Hepatocyte (in vitro differentiated cells): ENCODE measurements at regions not wholly inside any gene's neighbourhood (a gene's known extent, or its start where the extent isn't known, plus 50 kb on each side); places are given as distances from the start of the nearest gene placed in this dataset.

Experiments used
- EZH2 ChIP-seq: fragments of 200-600 bp; sonication (generic); IDR thresholded peaks from 2 replicates; pipeline ENCODE4 v1.6.1; 2016; ENCODE audit warnings: antibody characterized with exemption, mild to moderate bottlenecking, borderline replicate concordance
- EZH2phosphoT487 ChIP-seq: fragments of 200-600 bp; sonication (generic); IDR thresholded peaks from one replicate; pipeline ENCODE4 v1.6.1; 2018; ENCODE audit warnings: antibody characterized with exemption, mild to moderate bottlenecking, low read depth, moderate library complexity; ENCODE audit not compliant: unreplicated experiment, severe bottlenecking
- TF ChIP-seq, protein P1 (sequence below): fragments of 200-600 bp; sonication (generic); IDR thresholded peaks from 2 replicates; pipeline ENCODE4 v1.5.1; 2016; ENCODE audit warnings: antibody characterized with exemption, mild to moderate bottlenecking; ENCODE audit not compliant: poor library complexity

DNA sequence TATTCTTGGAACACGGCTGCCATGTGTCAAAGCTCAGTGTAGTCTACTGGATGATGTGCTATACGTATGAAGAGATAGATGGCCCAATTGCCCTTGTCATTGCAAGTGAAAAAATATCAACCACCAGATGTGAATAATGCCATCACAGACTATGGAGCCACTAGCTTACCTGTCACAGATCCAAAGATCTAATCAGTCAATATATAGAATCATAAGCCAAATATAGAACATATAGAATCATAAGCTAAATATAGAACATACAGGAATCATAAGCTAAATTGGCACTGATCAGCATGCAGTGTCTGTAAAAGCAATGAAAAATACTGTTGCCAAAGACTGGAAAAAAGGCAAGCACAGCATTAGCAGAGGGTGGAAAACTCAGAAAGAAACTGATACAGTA, 1656.9 kb upstream of the RAG2 start:
- TF ChIP-seq, protein P1, sequence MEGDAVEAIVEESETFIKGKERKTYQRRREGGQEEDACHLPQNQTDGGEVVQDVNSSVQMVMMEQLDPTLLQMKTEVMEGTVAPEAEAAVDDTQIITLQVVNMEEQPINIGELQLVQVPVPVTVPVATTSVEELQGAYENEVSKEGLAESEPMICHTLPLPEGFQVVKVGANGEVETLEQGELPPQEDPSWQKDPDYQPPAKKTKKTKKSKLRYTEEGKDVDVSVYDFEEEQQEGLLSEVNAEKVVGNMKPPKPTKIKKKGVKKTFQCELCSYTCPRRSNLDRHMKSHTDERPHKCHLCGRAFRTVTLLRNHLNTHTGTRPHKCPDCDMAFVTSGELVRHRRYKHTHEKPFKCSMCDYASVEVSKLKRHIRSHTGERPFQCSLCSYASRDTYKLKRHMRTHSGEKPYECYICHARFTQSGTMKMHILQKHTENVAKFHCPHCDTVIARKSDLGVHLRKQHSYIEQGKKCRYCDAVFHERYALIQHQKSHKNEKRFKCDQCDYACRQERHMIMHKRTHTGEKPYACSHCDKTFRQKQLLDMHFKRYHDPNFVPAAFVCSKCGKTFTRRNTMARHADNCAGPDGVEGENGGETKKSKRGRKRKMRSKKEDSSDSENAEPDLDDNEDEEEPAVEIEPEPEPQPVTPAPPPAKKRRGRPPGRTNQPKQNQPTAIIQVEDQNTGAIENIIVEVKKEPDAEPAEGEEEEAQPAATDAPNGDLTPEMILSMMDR: no peak
- TF ChIP-seq EZH2: no peak
- no peak for TF ChIP-seq EZH2phosphoT487
